ENCODE measurements at regions not wholly inside any gene's neighbourhood (a gene's known extent, or its start where the extent isn't known, plus 50 kb on each side); places are given as distances from the start of the nearest gene placed in this dataset.
"Not testable (repeated sequence)": the region's sequence is repeated elsewhere in the genome, so short reads cannot be mapped to it uniquely, and the experiment has no call there.

- no peaks in the 10 kb centered on the region for H3K4me1 ChIP-seq
- H3K4me3 ChIP-seq: no peak overlapping the region
- no peaks in the 10 kb centered on the region for H3K9me3 ChIP-seq
- DNase-seq (ENCODE audit: low spot score in 2 of 2): peak in 1 of 2 donors; percentile 47
- no peak overlapping the region for H3K27ac ChIP-seq
- H3K36me3 ChIP-seq: no peaks in the 10 kb centered on the region
- TF ChIP-seq EP300 (IDR thresholded peaks at IDR 0.05): no peak
- TF ChIP-seq POLR2AphosphoS5 (IDR thresholded peaks at IDR 0.05): no peak
- TF ChIP-seq CTCF (IDR thresholded peaks at IDR 0.05): no peak
- no peak for TF ChIP-seq POLR2A (IDR thresholded peaks at IDR 0.05)
- 96% methylated on average over 4 of the region's 10 CpGs for WGBS
- H3K27me3 ChIP-seq: peaks cover 82% of the 10 kb centered on the region
Observed at GRCh38 chr2:242040303-242040655, 170.8 kb downstream of the RTP5 start.

- 92% methylated on average over 11 of the region's 15 CpGs for WGBS
- H3K27me3 ChIP-seq: peaks cover 82% of the 10 kb centered on the region
- H3K4me3 ChIP-seq: no peak overlapping the region
- no peak overlapping the region for H3K27ac ChIP-seq
- no peaks in the 10 kb centered on the region for H3K4me1 ChIP-seq
- no peak for TF ChIP-seq CTCF (IDR thresholded peaks at IDR 0.05)
- TF ChIP-seq POLR2A (IDR thresholded peaks at IDR 0.05): no peak
- TF ChIP-seq POLR2AphosphoS5 (IDR thresholded peaks at IDR 0.05): no peak
- TF ChIP-seq EP300 (IDR thresholded peaks at IDR 0.05): no peak
- H3K36me3 ChIP-seq: no peaks in the 10 kb centered on the region
- DNase-seq (ENCODE audit: low spot score in 2 of 2): peak in 1 of 2 donors; percentile 64
- no peaks in the 10 kb centered on the region for H3K9me3 ChIP-seq
Observed at GRCh38 chr2:242040681-242041080, 171.2 kb downstream of the RTP5 start.

GRCh38 chr2:242041816-242042215 lies 172.3 kb downstream of the RTP5 start:
- peaks cover 82% of the 10 kb centered on the region for H3K27me3 ChIP-seq
- no peak overlapping the region for H3K27ac ChIP-seq
- TF ChIP-seq POLR2AphosphoS5 (IDR thresholded peaks at IDR 0.05): no peak
- TF ChIP-seq EP300 (IDR thresholded peaks at IDR 0.05): no peak
- 88% methylated on average over 3 of the region's 3 CpGs for WGBS
- H3K4me1 ChIP-seq: no peaks in the 10 kb centered on the region
- H3K4me3 ChIP-seq: no peak overlapping the region
- DNase-seq (ENCODE audit: low spot score in 2 of 2): peak in 1 of 2 donors; percentile 58
- no peaks in the 10 kb centered on the region for H3K9me3 ChIP-seq
- no peaks in the 10 kb centered on the region for H3K36me3 ChIP-seq

- Histone ChIP-seq H3K36me3 (no peaks in the 10 kb centered on the region), H3K27ac (no peak overlapping the region), H3K4me1 (no peaks in the 10 kb centered on the region), H3K4me3 (no peak overlapping the region), H3K27me3 (peaks cover 85% of the 10 kb centered on the region), H3K9me3 (no peaks in the 10 kb centered on the region)
- peak in 1 of 2 donors; percentile 43 for DNase-seq (ENCODE audit: low spot score in 2 of 2)
- WGBS: 44% methylated on average over 13 of the region's 13 CpGs
- TF ChIP-seq CTCF (IDR thresholded peaks at IDR 0.05) (no peak), POLR2AphosphoS5 (IDR thresholded peaks at IDR 0.05) (no peak), POLR2A (IDR thresholded peaks at IDR 0.05) (no peak), EP300 (IDR thresholded peaks at IDR 0.05) (no peak)
Observed at GRCh38 chr2:242043538-242044312, 174.2 kb downstream of the RTP5 start.

GRCh38 chr2:242044313-242044590 lies 174.7 kb downstream of the RTP5 start:
- Histone ChIP-seq H3K27ac (no peak overlapping the region), H3K27me3 (peaks cover 80% of the 10 kb centered on the region)
- DNase-seq (ENCODE audit: low spot score in 2 of 2): peak in 1 of 2 donors; percentile 34

GRCh38 chr2:242045596-242046144 lies 176.1 kb downstream of the RTP5 start:
- WGBS: 88% methylated on average over 15 of the region's 25 CpGs
- not testable (repeated sequence) for H3K36me3 ChIP-seq, H3K4me3 ChIP-seq, H3K9me3 ChIP-seq, H3K4me1 ChIP-seq, H3K27ac ChIP-seq
- DNase-seq (ENCODE audit: low spot score in 2 of 2): peak in 1 of 2 donors; percentile 18
- H3K27me3 ChIP-seq: peaks cover 65% of the 10 kb centered on the region

More at GRCh38 chr2:242044313-242044590, 174.7 kb downstream of the RTP5 start:
- Histone ChIP-seq H3K36me3 (no peaks in the 10 kb centered on the region), H3K9me3 (no peaks in the 10 kb centered on the region), H3K4me3 (no peak overlapping the region), H3K4me1 (no peaks in the 10 kb centered on the region)
- TF ChIP-seq POLR2AphosphoS5 (IDR thresholded peaks at IDR 0.05): no peak
- TF ChIP-seq POLR2A (IDR thresholded peaks at IDR 0.05): no peak
- TF ChIP-seq EP300 (IDR thresholded peaks at IDR 0.05): no peak
- WGBS: 37% methylated on average over 4 of the region's 4 CpGs

All from suprapubic skin (tissue), 4 donors.